ENCODE measurements at regions not wholly inside any gene's neighbourhood (a gene's known extent, or its start where the extent isn't known, plus 50 kb on each side); places are given as distances from the start of the nearest gene placed in this dataset.

GRCh38 chr12:60159761-60160160, 563.9 kb downstream of the SLC16A7 start:
- no peak overlapping the region for H3K4me3 ChIP-seq (ENCODE audit: low read depth, poor library complexity, severe bottlenecking)
- DNase-seq (ENCODE audit: low spot score in 2 of 2) = no peak
- intact Hi-C loops (cut with DNase I; ENCODE audit: low total_unique reads) = no loop called here
- WGBS, 2 donors = 72 to 81% methylated on average over 1 of the region's 1 CpG
- TF ChIP-seq CTCF (IDR thresholded peaks at IDR 0.05) (no peak), POLR2A (IDR thresholded peaks at IDR 0.05) (no peak)

- no peak for DNase-seq (ENCODE audit: low spot score in 2 of 2)
- WGBS, 2 donors = 89 to 92% methylated on average over 13 of the region's 13 CpGs
- no peak overlapping the region for H3K4me3 ChIP-seq (ENCODE audit: low read depth, poor library complexity, severe bottlenecking)
- intact Hi-C loops (cut with DNase I; ENCODE audit: low total_unique reads) = no loop called here
- TF ChIP-seq CTCF (IDR thresholded peaks at IDR 0.05) (no peak), POLR2A (IDR thresholded peaks at IDR 0.05) (no peak)
Observed at GRCh38 chr12:60162988-60163720, 567.3 kb downstream of the SLC16A7 start.

GRCh38 chr12:60165781-60166180, 570.0 kb downstream of the SLC16A7 start:
- TF ChIP-seq POLR2A (IDR thresholded peaks at IDR 0.05) = no peak
- no peak for TF ChIP-seq CTCF (IDR thresholded peaks at IDR 0.05)
- 60 to 62% methylated on average over 2 of the region's 2 CpGs for WGBS, 2 donors
- H3K4me3 ChIP-seq (ENCODE audit: low read depth, poor library complexity, severe bottlenecking) = no peak overlapping the region
- no peak for DNase-seq (ENCODE audit: low spot score in 2 of 2)
- intact Hi-C loops (cut with DNase I; ENCODE audit: low total_unique reads) = no loop called here

GRCh38 chr12:60168441-60168840, 572.6 kb downstream of the SLC16A7 start:
- TF ChIP-seq CTCF (IDR thresholded peaks at IDR 0.05) (no peak), POLR2A (IDR thresholded peaks at IDR 0.05) (no peak)
- DNase-seq (ENCODE audit: low spot score in 2 of 2) = no peak
- 89 to 92% methylated on average over 5 of the region's 5 CpGs for WGBS, 2 donors
- intact Hi-C loops (cut with DNase I; ENCODE audit: low total_unique reads) = no loop called here
- H3K4me3 ChIP-seq (ENCODE audit: low read depth, poor library complexity, severe bottlenecking) = no peak overlapping the region

GRCh38 chr12:60169904-60170303, 574.1 kb downstream of the SLC16A7 start:
- no peak overlapping the region for H3K4me3 ChIP-seq (ENCODE audit: low read depth, poor library complexity, severe bottlenecking)
- WGBS, 2 donors = 85 to 86% methylated on average over 5 of the region's 5 CpGs
- intact Hi-C loops (cut with DNase I; ENCODE audit: low total_unique reads) = loop anchor here (10.0 kb wide), 1 partner anchor 275 kb away; no protein-coding TSS in a partner anchor
- no peak for DNase-seq (ENCODE audit: low spot score in 2 of 2)
- TF ChIP-seq CTCF (IDR thresholded peaks at IDR 0.05) (no peak), POLR2A (IDR thresholded peaks at IDR 0.05) (no peak)
